Neural crest cell (in vitro differentiated cells): ENCODE measurements at regions not wholly inside any gene's neighbourhood (a gene's known extent, or its start where the extent isn't known, plus 50 kb on each side); places are given as distances from the start of the nearest gene placed in this dataset.

Experiments
- DNase-seq: peaks from one replicate; pipeline ENCODE4 v3.0.0; 2021; ENCODE audit warnings: low read depth, mixed read lengths, low spot score
- H3K27ac Mint-ChIP-seq: one replicate; pipeline ENCODE4 v1.8.0; 2021; ENCODE audit warnings: mild to moderate bottlenecking, mixed read lengths; ENCODE audit not compliant: unreplicated experiment
- H3K27me3 Mint-ChIP-seq: 2 replicates; pipeline ENCODE4 v1.8.0; 2021; ENCODE audit warnings: low read depth, mild to moderate bottlenecking, mixed read lengths
- H3K36me3 Mint-ChIP-seq: 2 replicates; pipeline ENCODE4 v1.8.0; 2021; ENCODE audit warnings: low read depth, mild to moderate bottlenecking, mixed read lengths
- H3K4me1 Mint-ChIP-seq: 2 replicates; pipeline ENCODE4 v1.8.0; 2021; ENCODE audit warnings: mixed read lengths
- H3K4me3 Mint-ChIP-seq: one replicate; pipeline ENCODE4 v1.8.0; 2021; ENCODE audit warnings: mild to moderate bottlenecking, mixed read lengths
- H3K9me3 Mint-ChIP-seq: 2 replicates; pipeline ENCODE4 v1.8.0; 2021; ENCODE audit warnings: mixed read lengths
- TF ChIP-seq, protein P1 (sequence below): fragments of 200-600 bp; sonication (generic); conservative IDR thresholded peaks from 2 replicates; pipeline ENCODE4 v1.5.0; 2021; ENCODE audit warnings: antibody characterized with exemption, mild to moderate bottlenecking

DNA sequence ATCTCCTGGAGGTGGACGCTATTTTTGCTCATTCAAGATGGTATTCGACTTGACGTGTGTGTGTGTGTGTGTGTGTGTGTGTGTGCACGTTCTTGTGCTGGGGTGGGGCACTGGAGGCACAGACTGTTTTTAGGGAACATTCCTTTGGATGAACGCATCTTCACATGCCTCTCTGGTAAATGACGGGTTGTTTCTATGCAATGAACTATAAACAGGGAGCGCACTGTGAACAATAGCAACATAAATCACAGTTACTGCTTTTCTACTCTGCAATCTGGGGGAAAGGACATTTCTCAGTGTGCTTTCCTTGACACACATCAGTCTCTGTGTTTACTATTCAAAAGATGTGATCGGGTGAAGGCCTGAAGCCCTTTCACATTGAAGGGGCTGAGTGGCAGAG, 120.1 kb upstream of the PITRM1 start:
- Mint-ChIP-seq H3K27me3 (no peaks in the 10 kb centered on the region), H3K27ac (no peak overlapping the region), H3K4me3 (no peak overlapping the region), H3K4me1 (peaks cover 42% of the 10 kb centered on the region), H3K36me3 (no peaks in the 10 kb centered on the region), H3K9me3 (no peaks in the 10 kb centered on the region)
- TF ChIP-seq, protein P1, sequence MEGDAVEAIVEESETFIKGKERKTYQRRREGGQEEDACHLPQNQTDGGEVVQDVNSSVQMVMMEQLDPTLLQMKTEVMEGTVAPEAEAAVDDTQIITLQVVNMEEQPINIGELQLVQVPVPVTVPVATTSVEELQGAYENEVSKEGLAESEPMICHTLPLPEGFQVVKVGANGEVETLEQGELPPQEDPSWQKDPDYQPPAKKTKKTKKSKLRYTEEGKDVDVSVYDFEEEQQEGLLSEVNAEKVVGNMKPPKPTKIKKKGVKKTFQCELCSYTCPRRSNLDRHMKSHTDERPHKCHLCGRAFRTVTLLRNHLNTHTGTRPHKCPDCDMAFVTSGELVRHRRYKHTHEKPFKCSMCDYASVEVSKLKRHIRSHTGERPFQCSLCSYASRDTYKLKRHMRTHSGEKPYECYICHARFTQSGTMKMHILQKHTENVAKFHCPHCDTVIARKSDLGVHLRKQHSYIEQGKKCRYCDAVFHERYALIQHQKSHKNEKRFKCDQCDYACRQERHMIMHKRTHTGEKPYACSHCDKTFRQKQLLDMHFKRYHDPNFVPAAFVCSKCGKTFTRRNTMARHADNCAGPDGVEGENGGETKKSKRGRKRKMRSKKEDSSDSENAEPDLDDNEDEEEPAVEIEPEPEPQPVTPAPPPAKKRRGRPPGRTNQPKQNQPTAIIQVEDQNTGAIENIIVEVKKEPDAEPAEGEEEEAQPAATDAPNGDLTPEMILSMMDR: no peak
- no peak for DNase-seq

DNA sequence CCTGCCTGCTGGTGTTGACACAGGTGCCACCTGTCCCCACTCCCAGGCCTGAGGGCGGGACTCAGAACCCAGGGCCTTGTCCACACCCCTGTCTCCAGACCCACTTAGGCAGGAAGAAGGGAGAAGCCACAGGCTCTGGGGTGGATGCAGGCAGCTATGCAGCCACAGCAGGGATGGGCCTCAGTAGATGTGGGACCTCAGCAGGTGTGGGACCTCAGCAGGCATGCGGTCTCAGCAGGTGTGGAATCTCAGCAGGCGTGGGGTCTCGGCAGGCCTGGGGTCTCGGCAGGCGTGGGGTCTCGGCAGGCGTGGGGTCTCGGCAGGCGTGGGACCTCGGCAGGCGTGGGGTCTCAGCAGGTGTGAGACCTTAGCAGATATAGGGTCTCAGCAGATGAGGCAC, 118.0 kb upstream of the PITRM1 start:
- Mint-ChIP-seq H3K4me3 (no peak overlapping the region), H3K36me3 (no peaks in the 10 kb centered on the region)

DNA sequence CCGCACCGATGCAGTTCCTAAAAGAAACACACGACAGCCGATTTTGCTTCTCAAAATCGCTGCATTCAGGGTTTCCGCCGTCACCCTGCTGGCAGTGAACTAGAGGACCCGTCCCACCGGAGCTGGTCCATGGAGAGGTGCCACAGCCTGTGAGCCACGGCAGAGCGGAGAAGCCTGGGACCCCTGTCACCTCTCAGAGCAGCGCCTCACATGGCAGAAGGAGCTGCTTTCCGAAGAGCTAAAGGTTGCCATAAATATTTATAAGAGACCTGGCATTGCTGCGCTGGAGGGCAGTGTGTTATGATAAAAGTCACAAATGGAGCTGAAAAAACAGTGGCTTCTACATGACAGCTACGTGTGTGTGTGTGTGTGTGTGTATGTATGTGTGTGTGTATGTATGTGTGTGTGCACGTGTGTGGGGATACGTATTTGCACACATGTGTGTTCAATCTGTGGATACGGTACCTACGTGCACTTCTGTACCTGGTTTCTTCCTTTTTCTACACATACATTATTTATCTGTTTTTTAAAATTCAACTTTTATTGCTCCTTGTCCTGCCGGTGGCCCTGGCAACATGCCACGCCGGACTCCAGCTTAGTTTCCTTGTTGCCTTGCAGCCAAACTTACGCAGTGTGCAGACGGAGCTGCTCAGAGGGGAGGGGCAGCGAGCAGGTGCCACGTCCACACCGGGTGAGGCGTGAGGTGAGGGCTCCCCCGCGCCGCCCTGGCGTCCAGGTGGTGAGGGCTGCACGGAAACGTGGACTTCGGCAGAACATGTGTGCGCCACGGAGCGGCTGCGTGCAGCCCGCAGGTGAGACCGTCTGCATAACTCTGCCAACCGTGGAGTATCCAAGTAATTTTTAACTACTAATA, 115.2 kb upstream of the PITRM1 start:
- TF ChIP-seq, protein P1: no peak
- Mint-ChIP-seq H3K9me3 (no peaks in the 10 kb centered on the region), H3K27me3 (no peaks in the 10 kb centered on the region), H3K36me3 (no peaks in the 10 kb centered on the region), H3K27ac (no peak overlapping the region), H3K4me1 (peaks cover 20% of the 10 kb centered on the region), H3K4me3 (no peak overlapping the region)
- no peak for DNase-seq

More for the DNA sequence above, 118.0 kb upstream of the PITRM1 start:
- Mint-ChIP-seq H3K4me1 (peaks cover 44% of the 10 kb centered on the region), H3K27me3 (no peaks in the 10 kb centered on the region), H3K9me3 (no peaks in the 10 kb centered on the region), H3K27ac (no peak overlapping the region)
- TF ChIP-seq, protein P1: no peak
- DNase-seq: no peak

DNA sequence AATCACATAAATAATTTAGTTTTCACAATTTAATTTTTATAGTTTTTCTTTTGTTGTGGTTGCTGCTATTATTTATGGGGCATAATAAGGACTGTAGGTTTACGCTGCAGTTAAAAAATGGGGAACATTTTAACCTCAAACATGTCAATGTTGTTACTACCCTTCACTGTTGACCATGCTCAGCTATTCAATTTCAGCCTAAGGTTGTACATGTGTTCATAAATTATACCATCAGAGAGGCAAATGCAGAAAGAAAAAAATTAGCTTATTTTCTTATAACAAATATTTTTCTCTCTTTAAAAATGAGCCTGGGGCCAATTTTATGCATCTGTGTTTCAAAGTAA, 110.1 kb upstream of the PITRM1 start:
- no peaks in the 10 kb centered on the region for H3K9me3 Mint-ChIP-seq
- no peak overlapping the region for H3K4me3 Mint-ChIP-seq
- TF ChIP-seq, protein P1: no peak
- no peaks in the 10 kb centered on the region for H3K27me3 Mint-ChIP-seq
- no peaks in the 10 kb centered on the region for H3K36me3 Mint-ChIP-seq
- no peak overlapping the region for H3K27ac Mint-ChIP-seq
- DNase-seq: no peak
- peaks cover 13% of the 10 kb centered on the region for H3K4me1 Mint-ChIP-seq

DNA sequence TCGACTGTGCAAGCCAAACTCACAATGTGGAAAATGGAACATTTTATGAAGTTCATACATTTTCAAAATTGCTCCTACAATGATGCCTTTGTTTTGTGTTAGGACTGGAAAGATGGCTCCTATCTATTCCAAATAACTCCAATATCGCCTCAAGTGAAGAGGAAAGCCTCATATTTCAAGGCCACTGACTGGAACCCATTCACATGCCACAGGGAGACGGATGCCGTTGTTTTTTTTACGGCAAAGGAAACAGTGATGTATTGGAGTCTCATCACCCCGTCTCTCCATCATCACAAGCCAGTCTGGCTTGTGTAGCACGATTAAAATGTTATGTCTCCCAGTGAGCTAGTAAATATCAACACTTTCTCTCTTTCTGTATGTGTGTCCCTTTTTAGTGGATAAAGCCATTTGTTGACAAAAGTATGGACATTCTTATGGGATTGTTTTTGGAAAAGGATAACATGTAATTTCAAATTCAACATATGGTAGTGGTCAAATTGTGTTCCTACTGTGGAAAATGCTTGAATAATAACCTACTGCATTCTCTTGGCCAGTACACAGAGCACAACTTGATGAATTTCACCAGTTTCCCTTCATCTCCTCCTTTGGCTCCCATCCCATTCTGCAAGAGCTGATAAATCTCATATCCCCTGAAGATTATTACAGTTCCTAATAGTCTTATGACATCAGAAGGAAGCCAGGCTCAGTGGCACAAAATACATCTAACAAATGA, 109.5 kb upstream of the PITRM1 start:
- peaks cover 14% of the 10 kb centered on the region for H3K4me1 Mint-ChIP-seq
- TF ChIP-seq, protein P1: no peak
- peak overlapping the region; percentile 13 for H3K27ac Mint-ChIP-seq
- no peaks in the 10 kb centered on the region for H3K9me3 Mint-ChIP-seq
- peaks cover 2% of the 10 kb centered on the region for H3K36me3 Mint-ChIP-seq
- H3K27me3 Mint-ChIP-seq: no peaks in the 10 kb centered on the region
- no peak for DNase-seq
- no peak overlapping the region for H3K4me3 Mint-ChIP-seq
